Right atrium auricular region (tissue), 2 donors: ENCODE measurements at regions not wholly inside any gene's neighbourhood (a gene's known extent, or its start where the extent isn't known, plus 50 kb on each side); places are given as distances from the start of the nearest gene placed in this dataset.

Experiments
- DNase-seq: peaks from one replicate; pipeline ENCODE4 v3.0.0-alpha.2; 2019; ENCODE audit warnings: low spot score
- H3K27ac ChIP-seq, 2 donors: fragments of 200-600 bp; sonication (generic); 1 replicate in 1 of 2; 2 replicates in 1 of 2; pipeline ENCODE4 v1.5.1; 2016 to 2019
- H3K27me3 ChIP-seq, 2 donors: fragments of 200-600 bp; sonication (generic); one replicate each; pipeline versions ENCODE4 v1.5.1 to v1.6.0; 2017 to 2019
- H3K36me3 ChIP-seq: fragments of 200-600 bp; sonication (generic); one replicate; pipeline ENCODE4 v1.5.1; 2016
- H3K4me1 ChIP-seq, 2 donors: fragments of 200-600 bp; sonication (generic); one replicate each; pipeline versions ENCODE4 v1.5.1 to v1.6.0; 2017 to 2019
- H3K4me3 ChIP-seq, 2 donors: fragments of 200-600 bp; sonication (generic); 1 replicate in 1 of 2; 2 replicates in 1 of 2; pipeline ENCODE4 v1.5.1; 2017 to 2019; ENCODE audit warnings: mild to moderate bottlenecking in 1 of 2, moderate library complexity in 1 of 2
- H3K9me3 ChIP-seq, 2 donors: fragments of 200-600 bp; sonication (generic); one replicate each; pipeline ENCODE4 v1.5.1; 2019
- CTCF ChIP-seq, 2 donors: fragments of 200-600 bp; sonication (generic); IDR thresholded peaks; one replicate each; pipeline ENCODE4 v1.5.1; 2019; ENCODE audit warnings: antibody characterized with exemption in 2 of 2

GRCh38 chr3:102090721-102091045 is 241.4 kb downstream of the NFKBIZ start:
- Histone ChIP-seq H3K4me1 (peaks cover 0 to 13% of the 10 kb centered on the region in 2 donors), H3K27me3 (no peaks in the 10 kb centered on the region), H3K27ac (no peak overlapping the region), H3K36me3 (no peaks in the 10 kb centered on the region), H3K4me3 (no peak overlapping the region), H3K9me3 (no peaks in the 10 kb centered on the region)
- no peak for TF ChIP-seq CTCF (IDR thresholded peaks at IDR 0.05)
- DNase-seq: no peak

- Histone ChIP-seq H3K4me3 (no peak overlapping the region), H3K9me3 (no peaks in the 10 kb centered on the region), H3K4me1 (peaks cover 0 to 13% of the 10 kb centered on the region in 2 donors), H3K36me3 (no peaks in the 10 kb centered on the region), H3K27ac (no peak overlapping the region), H3K27me3 (no peaks in the 10 kb centered on the region)
- DNase-seq: no peak
- no peak for TF ChIP-seq CTCF (IDR thresholded peaks at IDR 0.05)
These were observed 242.0 kb downstream of the NFKBIZ start for GRCh38 chr3:102091358-102091757.

- Histone ChIP-seq H3K27ac (no peak overlapping the region), H3K9me3 (no peaks in the 10 kb centered on the region), H3K4me1 (peaks cover 0 to 13% of the 10 kb centered on the region in 2 donors)
These were observed 243.5 kb downstream of the NFKBIZ start for GRCh38 chr3:102092617-102093466.

GRCh38 chr3:102094506-102094905 is 245.2 kb downstream of the NFKBIZ start:
- no peaks in the 10 kb centered on the region for H3K9me3 ChIP-seq
- no peak for DNase-seq
- H3K27ac ChIP-seq: no peak overlapping the region
- peaks cover 0 to 13% of the 10 kb centered on the region in 2 donors for H3K4me1 ChIP-seq
- H3K4me3 ChIP-seq: no peak overlapping the region
- no peaks in the 10 kb centered on the region for H3K27me3 ChIP-seq
- no peaks in the 10 kb centered on the region for H3K36me3 ChIP-seq
- TF ChIP-seq CTCF (IDR thresholded peaks at IDR 0.05): no peak

More at GRCh38 chr3:102092617-102093466, 243.5 kb downstream of the NFKBIZ start:
- no peak for DNase-seq
- no peaks in the 10 kb centered on the region for H3K27me3 ChIP-seq
- no peaks in the 10 kb centered on the region for H3K36me3 ChIP-seq
- TF ChIP-seq CTCF (IDR thresholded peaks at IDR 0.05): no peak
- H3K4me3 ChIP-seq: no peak overlapping the region

GRCh38 chr3:102095383-102095782 is 246.1 kb downstream of the NFKBIZ start:
- no peak for TF ChIP-seq CTCF (IDR thresholded peaks at IDR 0.05)
- Histone ChIP-seq H3K4me1 (peaks cover 0 to 9% of the 10 kb centered on the region in 2 donors), H3K27ac (no peak overlapping the region), H3K4me3 (no peak overlapping the region), H3K27me3 (no peaks in the 10 kb centered on the region), H3K9me3 (no peaks in the 10 kb centered on the region), H3K36me3 (no peaks in the 10 kb centered on the region)
- no peak for DNase-seq

GRCh38 chr3:102096066-102096465 is 246.8 kb downstream of the NFKBIZ start:
- DNase-seq: no peak
- no peaks in the 10 kb centered on the region for H3K9me3 ChIP-seq
- no peak overlapping the region for H3K27ac ChIP-seq

More at GRCh38 chr3:102096066-102096465, 246.8 kb downstream of the NFKBIZ start:
- TF ChIP-seq CTCF (IDR thresholded peaks at IDR 0.05): no peak
- Histone ChIP-seq H3K36me3 (no peaks in the 10 kb centered on the region), H3K4me3 (no peak overlapping the region), H3K27me3 (no peaks in the 10 kb centered on the region), H3K4me1 (peaks cover 0 to 2% of the 10 kb centered on the region in 2 donors)
